SJSA1 (cell line): ENCODE measurements at regions not wholly inside any gene's neighbourhood (a gene's known extent, or its start where the extent isn't known, plus 50 kb on each side); places are given as distances from the start of the nearest gene placed in this dataset.
"Not testable (repeated sequence)": the region's sequence is repeated elsewhere in the genome, so short reads cannot be mapped to it uniquely, and the experiment has no call there.

Experiments used
- DNase-seq, 2 experiments: peaks; one replicate each; pipeline ENCODE4 v3.0.0-alpha.2; 2015 to 2020; ENCODE audit warnings: low spot score in 2 of 2, low read depth in 1 of 2
- H3K27ac ChIP-seq: fragments of 250-450 bp; sonication (Bioruptor Pico); 2 replicates; pipeline ENCODE4 v1.5.1; 2020; ENCODE audit warnings: mild to moderate bottlenecking, moderate library complexity
- H3K27me3 ChIP-seq: fragments of 250-450 bp; sonication (Bioruptor Pico); replicated peaks from 2 replicates; pipeline ENCODE4 v1.5.1; 2020; ENCODE audit warnings: mild to moderate bottlenecking, moderate library complexity
- H3K36me3 ChIP-seq: fragments of 250-450 bp; sonication (Bioruptor Pico); 2 replicates; pipeline ENCODE4 v1.5.1; 2020; ENCODE audit warnings: mild to moderate bottlenecking
- H3K4me1 ChIP-seq: fragments of 250-450 bp; sonication (Bioruptor Pico); replicated peaks from 2 replicates; pipeline ENCODE4 v1.6.1; 2021; ENCODE audit warnings: mild to moderate bottlenecking
- H3K4me3 ChIP-seq: fragments of 250-450 bp; sonication (Bioruptor Pico); 2 replicates; pipeline ENCODE4 v1.5.1; 2020; ENCODE audit warnings: mild to moderate bottlenecking
- H3K9me3 ChIP-seq: fragments of 250-450 bp; sonication (Bioruptor Pico); replicated peaks from 2 replicates; pipeline ENCODE4 v1.5.1; 2020; ENCODE audit warnings: mild to moderate bottlenecking

- no peaks in the 10 kb centered on the region for H3K4me1 ChIP-seq
- no peaks in the 10 kb centered on the region for H3K9me3 ChIP-seq
- H3K27ac ChIP-seq = no peak overlapping the region
- H3K27me3 ChIP-seq = no peaks in the 10 kb centered on the region; the same call in 1 of the 2 replicates
- no peaks in the 10 kb centered on the region for H3K36me3 ChIP-seq
- no peak for DNase-seq
- H3K4me3 ChIP-seq = no peak overlapping the region
Observed at GRCh38 chr4:159864337-159864736, 761.5 kb downstream of the RAPGEF2 start.

DNA sequence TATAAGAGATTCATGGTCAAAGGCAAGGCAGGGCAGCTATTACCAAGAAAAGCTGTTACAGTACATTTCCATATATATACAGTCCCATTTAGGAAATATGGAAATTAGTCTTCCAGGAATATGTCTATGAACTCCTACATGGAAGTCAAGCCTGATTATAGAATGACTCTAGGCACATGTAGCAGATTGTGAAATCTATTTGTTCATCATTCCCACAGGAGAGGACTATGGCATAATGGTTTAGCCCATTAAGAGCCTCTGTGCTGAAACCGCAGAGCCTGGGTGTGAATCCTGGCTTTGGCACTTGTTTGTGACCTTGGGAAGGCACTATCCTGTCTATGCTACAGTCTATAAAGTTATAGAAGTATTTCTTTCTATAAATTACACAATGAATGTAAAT lies 764.8 kb downstream of the RAPGEF2 start:
- no peak for DNase-seq
- Histone ChIP-seq H3K27me3 (no peaks in the 10 kb centered on the region; the same call in 1 of the 2 replicates), H3K27ac (no peak overlapping the region), H3K4me3 (no peak overlapping the region), H3K4me1 (no peaks in the 10 kb centered on the region), H3K36me3 (no peaks in the 10 kb centered on the region), H3K9me3 (no peaks in the 10 kb centered on the region)

GRCh38 chr4:159868936-159869335 lies 766.1 kb downstream of the RAPGEF2 start:
- H3K4me1 ChIP-seq, H3K36me3 ChIP-seq, DNase-seq, H3K27me3 ChIP-seq, H3K9me3 ChIP-seq, H3K27ac ChIP-seq, H3K4me3 ChIP-seq: not testable (repeated sequence)

DNA sequence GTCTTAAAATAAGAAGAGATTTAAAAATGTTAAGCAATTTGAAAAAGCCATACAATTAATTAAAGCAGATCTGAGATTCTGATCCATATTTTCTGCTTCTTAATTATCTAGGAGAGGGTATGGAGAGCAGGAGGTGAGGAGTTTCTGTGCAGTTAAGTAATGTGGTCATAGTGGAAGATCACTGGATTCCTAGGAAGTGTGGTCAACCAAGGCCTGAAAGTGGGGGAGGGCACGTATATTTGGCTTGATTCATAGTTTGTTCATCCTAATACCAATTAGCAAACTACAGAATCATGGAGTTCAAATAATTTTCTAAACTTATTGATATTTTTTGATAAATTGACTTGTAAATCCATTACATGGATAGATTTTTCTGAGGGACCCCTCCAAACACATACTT lies 768.3 kb downstream of the RAPGEF2 start:
- no peak for DNase-seq

DNA sequence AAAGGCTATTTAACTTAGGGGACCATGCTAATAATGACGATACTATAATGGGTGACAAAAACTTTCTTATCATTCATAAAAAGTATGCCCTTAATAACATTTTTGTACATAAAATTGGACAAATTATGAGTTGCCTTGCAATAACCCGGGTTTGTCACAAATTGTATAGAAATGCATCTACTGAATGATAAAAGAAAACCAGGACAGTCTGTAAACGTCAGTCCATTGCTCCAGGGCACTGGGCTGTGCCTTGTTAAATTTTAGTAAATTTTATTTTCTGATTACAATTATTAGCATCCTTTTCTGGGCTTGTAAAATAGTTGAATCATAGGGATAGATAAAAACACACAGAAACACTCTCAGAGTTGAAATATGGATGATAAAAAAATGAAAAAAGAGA lies 778.3 kb downstream of the RAPGEF2 start:
- Histone ChIP-seq H3K9me3 (no peaks in the 10 kb centered on the region), H3K27ac (no peak overlapping the region), H3K4me1 (no peaks in the 10 kb centered on the region), H3K36me3 (no peaks in the 10 kb centered on the region), H3K27me3 (no peaks in the 10 kb centered on the region; the same call in 1 of the 2 replicates), H3K4me3 (no peak overlapping the region)
- no peak for DNase-seq

More for the DNA sequence above, 768.3 kb downstream of the RAPGEF2 start:
- no peak overlapping the region for H3K27ac ChIP-seq
- H3K9me3 ChIP-seq = no peaks in the 10 kb centered on the region
- H3K4me3 ChIP-seq = no peak overlapping the region
- no peaks in the 10 kb centered on the region for H3K4me1 ChIP-seq
- no peaks in the 10 kb centered on the region for H3K36me3 ChIP-seq
- H3K27me3 ChIP-seq = no peaks in the 10 kb centered on the region; the same call in 1 of the 2 replicates

DNA sequence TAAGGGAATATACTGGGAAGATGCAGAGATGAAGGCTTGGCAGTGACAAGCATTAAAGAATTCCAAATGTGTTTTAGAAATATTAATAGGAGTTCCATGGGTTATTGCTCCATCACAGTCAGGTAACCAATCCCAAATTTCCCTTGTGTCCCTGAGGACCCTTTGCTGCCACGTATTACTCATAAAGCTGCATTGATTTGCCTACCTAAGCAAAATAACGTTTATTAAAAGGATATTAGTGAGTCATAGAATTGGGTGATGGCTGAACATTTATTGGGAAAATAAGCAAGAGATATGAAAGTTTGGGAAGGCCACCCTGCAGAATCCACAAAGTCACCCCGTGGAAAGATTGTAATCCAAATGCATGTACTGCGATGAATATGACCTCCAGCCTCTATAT lies 782.1 kb downstream of the RAPGEF2 start:
- DNase-seq = no peak
- Histone ChIP-seq H3K27me3 (no peaks in the 10 kb centered on the region), H3K27ac (no peak overlapping the region), H3K4me3 (no peak overlapping the region), H3K4me1 (no peaks in the 10 kb centered on the region), H3K9me3 (no peaks in the 10 kb centered on the region), H3K36me3 (no peaks in the 10 kb centered on the region)

GRCh38 chr4:159899596-159899995 lies 796.7 kb downstream of the RAPGEF2 start:
- H3K4me1 ChIP-seq = no peaks in the 10 kb centered on the region
- H3K9me3 ChIP-seq = no peaks in the 10 kb centered on the region
- no peak overlapping the region for H3K4me3 ChIP-seq
- no peaks in the 10 kb centered on the region for H3K36me3 ChIP-seq
- H3K27me3 ChIP-seq = no peaks in the 10 kb centered on the region
- DNase-seq = no peak
- no peak overlapping the region for H3K27ac ChIP-seq

DNA sequence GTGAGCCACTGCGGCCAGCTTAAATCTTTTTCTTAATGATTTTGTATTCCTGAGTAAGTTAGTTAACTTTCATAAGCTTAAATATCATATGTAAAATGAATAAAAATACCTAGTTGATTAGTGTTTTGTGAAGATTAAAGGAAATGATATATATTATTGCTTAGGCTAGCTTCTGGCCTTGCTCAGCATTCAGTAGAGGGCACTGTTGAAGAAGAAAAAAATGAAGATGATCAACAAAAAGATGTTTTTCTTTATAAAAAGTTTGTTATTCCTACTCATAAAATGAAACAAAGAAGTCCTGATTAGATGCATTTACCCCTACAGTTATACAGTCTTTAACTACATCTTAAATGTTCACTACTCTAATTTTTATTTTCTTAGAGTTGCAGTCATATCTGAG lies 797.7 kb downstream of the RAPGEF2 start:
- DNase-seq = no peak
- no peak overlapping the region for H3K4me3 ChIP-seq
- H3K9me3 ChIP-seq = no peaks in the 10 kb centered on the region
- no peaks in the 10 kb centered on the region for H3K36me3 ChIP-seq
- H3K27ac ChIP-seq = no peak overlapping the region
- no peaks in the 10 kb centered on the region for H3K27me3 ChIP-seq
- H3K4me1 ChIP-seq = no peaks in the 10 kb centered on the region

- Histone ChIP-seq H3K27me3 (no peaks in the 10 kb centered on the region), H3K36me3 (no peaks in the 10 kb centered on the region), H3K4me3 (no peak overlapping the region), H3K27ac (no peak overlapping the region), H3K4me1 (no peaks in the 10 kb centered on the region), H3K9me3 (no peaks in the 10 kb centered on the region)
- DNase-seq = no peak
Observed at GRCh38 chr4:159902648-159903047, 799.8 kb downstream of the RAPGEF2 start.

DNA sequence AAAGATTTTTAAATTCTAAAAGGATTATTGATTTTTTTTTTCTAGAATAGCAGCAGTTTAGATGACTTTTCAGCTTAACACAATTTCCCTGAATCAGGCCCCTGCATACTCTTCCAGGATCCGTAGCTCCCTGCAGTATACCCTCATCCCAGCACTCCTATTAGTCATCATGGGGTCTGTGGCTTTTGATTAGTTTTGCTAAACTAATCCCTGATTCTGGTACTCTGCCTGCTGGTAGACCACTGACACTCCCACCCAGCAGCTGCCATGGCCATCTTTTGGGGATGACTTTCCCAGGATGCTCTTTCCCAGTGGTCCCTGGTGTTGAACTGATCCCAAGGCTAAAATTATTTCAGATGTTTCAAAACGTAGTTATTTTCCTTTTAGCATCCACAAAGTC lies 802.0 kb downstream of the RAPGEF2 start:
- H3K27ac ChIP-seq = no peak overlapping the region
- H3K27me3 ChIP-seq = no peaks in the 10 kb centered on the region
- no peaks in the 10 kb centered on the region for H3K9me3 ChIP-seq
- no peak overlapping the region for H3K4me3 ChIP-seq
- DNase-seq = no peak
- H3K36me3 ChIP-seq = no peaks in the 10 kb centered on the region
- H3K4me1 ChIP-seq = no peaks in the 10 kb centered on the region

DNA sequence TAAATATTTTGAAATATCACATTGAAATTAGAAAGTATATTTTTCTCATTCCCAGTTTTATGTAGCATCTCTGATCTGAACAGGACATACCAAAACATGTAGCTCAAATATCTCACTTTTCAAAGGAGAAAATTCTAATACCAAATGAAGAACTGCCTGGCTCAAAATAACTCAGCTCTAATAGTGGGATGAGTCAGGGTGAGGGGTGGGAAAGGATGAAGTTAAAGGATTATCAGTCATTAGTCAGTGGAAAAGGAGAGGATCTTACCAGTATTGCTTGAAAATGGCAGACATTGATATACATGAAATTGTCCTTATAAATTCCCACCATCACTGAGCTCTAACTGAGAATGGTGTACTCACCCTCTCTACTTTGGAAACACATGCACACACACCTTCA lies 803.2 kb downstream of the RAPGEF2 start:
- H3K27ac ChIP-seq = no peak overlapping the region
- no peaks in the 10 kb centered on the region for H3K4me1 ChIP-seq
- no peak overlapping the region for H3K4me3 ChIP-seq
- no peaks in the 10 kb centered on the region for H3K27me3 ChIP-seq
- no peaks in the 10 kb centered on the region for H3K36me3 ChIP-seq
- no peaks in the 10 kb centered on the region for H3K9me3 ChIP-seq
- DNase-seq = no peak

- no peaks in the 10 kb centered on the region for H3K9me3 ChIP-seq
- no peak overlapping the region for H3K27ac ChIP-seq
- H3K4me1 ChIP-seq = no peaks in the 10 kb centered on the region
- no peak overlapping the region for H3K4me3 ChIP-seq
- DNase-seq = no peak
- no peaks in the 10 kb centered on the region for H3K36me3 ChIP-seq
- no peaks in the 10 kb centered on the region for H3K27me3 ChIP-seq
Observed at GRCh38 chr4:159906517-159906916, 803.6 kb downstream of the RAPGEF2 start.

- H3K36me3 ChIP-seq = no peaks in the 10 kb centered on the region
- no peaks in the 10 kb centered on the region for H3K9me3 ChIP-seq
- no peak for DNase-seq
- no peaks in the 10 kb centered on the region for H3K4me1 ChIP-seq
- H3K27ac ChIP-seq = no peak overlapping the region
- H3K27me3 ChIP-seq = no peaks in the 10 kb centered on the region
- H3K4me3 ChIP-seq = no peak overlapping the region
Observed at GRCh38 chr4:159910721-159911120, 807.8 kb downstream of the RAPGEF2 start.

- Histone ChIP-seq H3K4me3 (no peak overlapping the region), H3K9me3 (no peaks in the 10 kb centered on the region), H3K27ac (no peak overlapping the region), H3K27me3 (no peaks in the 10 kb centered on the region), H3K4me1 (no peaks in the 10 kb centered on the region), H3K36me3 (no peaks in the 10 kb centered on the region)
- no peak for DNase-seq
Observed at GRCh38 chr4:159922119-159922518, 819.2 kb downstream of the RAPGEF2 start.

DNA sequence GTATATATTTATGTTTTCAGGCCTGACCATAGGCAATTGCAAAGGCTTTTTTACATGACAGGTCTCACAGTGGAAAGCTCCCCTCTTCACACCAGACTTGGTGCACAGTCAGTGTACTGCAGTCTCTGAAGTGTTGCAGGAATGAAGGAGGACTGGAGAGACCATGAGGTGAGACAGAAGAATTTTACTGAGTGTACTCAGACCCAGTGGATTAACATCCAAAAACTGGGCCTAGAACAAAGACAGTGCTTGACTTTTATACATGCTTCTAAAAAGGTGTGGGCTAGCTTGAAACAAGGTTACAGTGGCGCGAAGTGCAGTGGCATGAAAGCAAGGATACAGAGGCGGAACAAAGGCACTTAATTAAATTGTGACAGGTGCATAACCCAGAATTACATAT lies 822.9 kb downstream of the RAPGEF2 start:
- H3K27me3 ChIP-seq = no peaks in the 10 kb centered on the region
- H3K4me1 ChIP-seq = no peaks in the 10 kb centered on the region
- H3K27ac ChIP-seq = no peak overlapping the region
- no peak overlapping the region for H3K4me3 ChIP-seq
- H3K36me3 ChIP-seq = no peaks in the 10 kb centered on the region
- DNase-seq = no peak
- no peaks in the 10 kb centered on the region for H3K9me3 ChIP-seq
